Osteoblast (primary cell): ENCODE measurements at regions not wholly inside any gene's neighbourhood (a gene's known extent, or its start where the extent isn't known, plus 50 kb on each side); places are given as distances from the start of the nearest gene placed in this dataset.

Experiments
- DNase-seq: peaks from one replicate; pipeline ENCODE4 v3.0.0; 2011; ENCODE audit warnings: low spot score, mixed read lengths; ENCODE audit not compliant: insufficient read length; ENCODE audit errors: missing footprints
- H2AFZ ChIP-seq: 2 replicates; pipeline ENCODE4 v1.6.0; 2011; ENCODE audit warnings: mild to moderate bottlenecking, low read length
- H3K27ac ChIP-seq: 2 replicates; pipeline ENCODE4 v1.5.1; 2011; ENCODE audit warnings: mild to moderate bottlenecking, low read depth, low read length, moderate library complexity
- H3K27me3 ChIP-seq: 2 replicates; pipeline ENCODE4 v1.6.0; 2012; ENCODE audit warnings: mild to moderate bottlenecking, control low read depth, inconsistent platforms, low read length, moderate library complexity; ENCODE audit not compliant: insufficient read depth
- H3K36me3 ChIP-seq: 2 replicates; pipeline ENCODE4 v1.5.1; 2011; ENCODE audit warnings: mild to moderate bottlenecking, low read length, control low read depth, moderate library complexity; ENCODE audit not compliant: insufficient read depth
- H3K4me1 ChIP-seq: 2 replicates; pipeline ENCODE4 v1.5.1; 2011; ENCODE audit warnings: mild to moderate bottlenecking, low read length, control low read depth, moderate library complexity; ENCODE audit not compliant: insufficient read depth
- H3K4me2 ChIP-seq: 2 replicates; pipeline ENCODE4 v1.6.0; 2011; ENCODE audit warnings: mild to moderate bottlenecking, low read length; ENCODE audit not compliant: insufficient read depth
- H3K4me3 ChIP-seq: fragments of 200-600 bp; sonication (generic); 3 replicates; pipeline ENCODE4 v1.5.1; 2012; ENCODE audit warnings: mild to moderate bottlenecking, low read length, inconsistent platforms; ENCODE audit not compliant: insufficient read depth
- H3K79me2 ChIP-seq: 2 replicates; pipeline ENCODE4 v1.6.0; 2012; ENCODE audit warnings: mild to moderate bottlenecking, low read length, control low read depth, inconsistent platforms; ENCODE audit not compliant: insufficient read depth
- H3K9me3 ChIP-seq: 2 replicates; pipeline ENCODE4 v1.5.1; 2011; ENCODE audit warnings: low read depth, low read length, control low read depth
- H4K20me1 ChIP-seq: 2 replicates; pipeline ENCODE4 v1.6.0; 2012; ENCODE audit warnings: mild to moderate bottlenecking, low read length, control low read depth; ENCODE audit not compliant: insufficient read depth
- TF ChIP-seq, protein P1 (sequence below): IDR thresholded peaks from 2 replicates; pipeline ENCODE4 v1.5.1; 2011; ENCODE audit warnings: mild to moderate bottlenecking, low read depth, low read length, moderate library complexity; ENCODE audit errors: extremely low read depth

DNA sequence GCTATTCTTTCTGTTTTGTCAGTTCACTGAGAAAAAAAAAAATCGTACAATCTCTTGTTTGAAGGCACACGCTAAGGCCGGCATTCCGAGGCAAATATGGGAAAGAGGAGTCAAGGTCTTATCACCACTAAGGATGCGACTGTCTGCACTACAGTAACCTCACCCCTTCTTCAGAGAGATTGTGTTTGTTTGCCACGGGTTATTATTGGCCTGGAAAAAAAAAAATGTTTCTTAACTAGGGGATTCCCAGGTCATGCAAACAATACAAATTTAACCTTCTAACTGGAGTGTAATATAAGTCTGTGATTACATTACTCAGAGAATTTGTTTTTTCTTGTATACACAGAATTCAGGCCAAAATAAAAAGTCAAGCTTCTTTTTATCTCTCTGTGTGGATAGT is 168.3 kb downstream of the TMA16 start:
- no peak overlapping the region for H3K4me2 ChIP-seq

DNA sequence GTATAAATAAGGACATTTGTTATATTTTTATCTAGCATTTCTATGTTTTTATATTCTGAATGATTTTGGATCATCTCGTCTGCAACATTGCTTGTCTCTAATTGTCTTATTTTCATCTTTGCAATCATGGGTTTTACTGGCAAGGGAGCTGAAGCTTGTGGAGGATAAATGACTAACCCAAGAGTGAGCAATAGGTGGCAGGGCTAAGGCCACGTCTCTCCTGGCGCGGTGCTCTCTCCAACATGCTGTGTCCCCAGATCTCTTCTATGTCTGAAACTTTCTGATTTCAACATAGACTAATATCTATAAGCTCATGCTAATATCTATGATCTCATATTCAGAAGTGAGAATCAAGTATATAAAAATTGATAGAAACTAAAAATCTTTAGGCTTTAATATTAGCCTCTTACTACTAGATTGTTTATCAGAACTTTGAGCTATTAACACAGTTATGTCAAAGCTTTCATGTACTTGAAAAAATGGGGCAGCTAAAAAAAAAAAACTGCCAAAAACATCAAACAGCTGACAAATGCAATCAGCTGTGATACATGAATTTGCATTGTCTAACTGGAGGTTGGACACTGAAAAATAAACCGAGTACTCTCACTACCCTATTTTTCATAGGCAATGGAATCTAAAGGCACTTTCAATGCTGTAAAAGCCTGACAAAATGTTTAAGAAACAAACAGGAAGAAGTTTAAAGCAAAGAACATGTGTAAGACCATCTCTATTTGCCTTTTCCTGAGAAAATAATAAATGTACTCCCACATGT is 169.2 kb downstream of the TMA16 start:
- no peaks in the 10 kb centered on the region for H3K9me3 ChIP-seq
- TF ChIP-seq, protein P1, sequence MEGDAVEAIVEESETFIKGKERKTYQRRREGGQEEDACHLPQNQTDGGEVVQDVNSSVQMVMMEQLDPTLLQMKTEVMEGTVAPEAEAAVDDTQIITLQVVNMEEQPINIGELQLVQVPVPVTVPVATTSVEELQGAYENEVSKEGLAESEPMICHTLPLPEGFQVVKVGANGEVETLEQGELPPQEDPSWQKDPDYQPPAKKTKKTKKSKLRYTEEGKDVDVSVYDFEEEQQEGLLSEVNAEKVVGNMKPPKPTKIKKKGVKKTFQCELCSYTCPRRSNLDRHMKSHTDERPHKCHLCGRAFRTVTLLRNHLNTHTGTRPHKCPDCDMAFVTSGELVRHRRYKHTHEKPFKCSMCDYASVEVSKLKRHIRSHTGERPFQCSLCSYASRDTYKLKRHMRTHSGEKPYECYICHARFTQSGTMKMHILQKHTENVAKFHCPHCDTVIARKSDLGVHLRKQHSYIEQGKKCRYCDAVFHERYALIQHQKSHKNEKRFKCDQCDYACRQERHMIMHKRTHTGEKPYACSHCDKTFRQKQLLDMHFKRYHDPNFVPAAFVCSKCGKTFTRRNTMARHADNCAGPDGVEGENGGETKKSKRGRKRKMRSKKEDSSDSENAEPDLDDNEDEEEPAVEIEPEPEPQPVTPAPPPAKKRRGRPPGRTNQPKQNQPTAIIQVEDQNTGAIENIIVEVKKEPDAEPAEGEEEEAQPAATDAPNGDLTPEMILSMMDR: no peak

More for the DNA sequence above, 168.3 kb downstream of the TMA16 start:
- Histone ChIP-seq H4K20me1 (no peaks in the 10 kb centered on the region), H3K9me3 (no peaks in the 10 kb centered on the region), H3K79me2 (no peaks in the 10 kb centered on the region), H3K27ac (no peak overlapping the region), H3K27me3 (no peaks in the 10 kb centered on the region), H3K4me3 (no peak overlapping the region), H3K4me1 (no peaks in the 10 kb centered on the region), H3K36me3 (no peaks in the 10 kb centered on the region), H2AFZ (no peak overlapping the region)
- TF ChIP-seq, protein P1: no peak
- no peak for DNase-seq

DNA sequence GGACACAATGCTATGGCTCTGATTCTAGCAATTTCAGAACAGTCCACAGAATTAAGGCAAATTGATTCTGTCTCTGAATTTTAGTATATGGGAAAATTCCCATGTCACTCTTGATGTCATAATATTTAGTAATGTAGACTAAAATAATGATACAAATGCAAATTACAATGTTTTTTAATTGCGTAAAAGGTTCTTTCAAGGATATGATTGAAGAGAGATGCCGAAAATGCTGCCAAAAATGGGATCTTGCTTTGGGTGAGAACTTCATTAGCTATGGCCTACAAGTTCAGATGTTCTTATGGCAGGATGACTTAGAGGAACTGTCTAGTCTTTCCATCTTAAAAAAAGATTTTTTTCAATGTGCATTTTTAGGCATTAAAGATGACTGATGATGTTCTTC is 170.6 kb downstream of the TMA16 start:
- TF ChIP-seq, protein P1: no peak
- H3K27ac ChIP-seq: no peak overlapping the region

More for the DNA sequence above, 169.2 kb downstream of the TMA16 start:
- Histone ChIP-seq H2AFZ (no peak overlapping the region), H3K4me1 (no peaks in the 10 kb centered on the region), H3K27me3 (no peaks in the 10 kb centered on the region), H3K27ac (no peak overlapping the region), H3K36me3 (no peaks in the 10 kb centered on the region), H3K79me2 (no peaks in the 10 kb centered on the region), H3K4me2 (no peak overlapping the region), H3K4me3 (no peak overlapping the region), H4K20me1 (no peaks in the 10 kb centered on the region)
- DNase-seq: no peak

DNA sequence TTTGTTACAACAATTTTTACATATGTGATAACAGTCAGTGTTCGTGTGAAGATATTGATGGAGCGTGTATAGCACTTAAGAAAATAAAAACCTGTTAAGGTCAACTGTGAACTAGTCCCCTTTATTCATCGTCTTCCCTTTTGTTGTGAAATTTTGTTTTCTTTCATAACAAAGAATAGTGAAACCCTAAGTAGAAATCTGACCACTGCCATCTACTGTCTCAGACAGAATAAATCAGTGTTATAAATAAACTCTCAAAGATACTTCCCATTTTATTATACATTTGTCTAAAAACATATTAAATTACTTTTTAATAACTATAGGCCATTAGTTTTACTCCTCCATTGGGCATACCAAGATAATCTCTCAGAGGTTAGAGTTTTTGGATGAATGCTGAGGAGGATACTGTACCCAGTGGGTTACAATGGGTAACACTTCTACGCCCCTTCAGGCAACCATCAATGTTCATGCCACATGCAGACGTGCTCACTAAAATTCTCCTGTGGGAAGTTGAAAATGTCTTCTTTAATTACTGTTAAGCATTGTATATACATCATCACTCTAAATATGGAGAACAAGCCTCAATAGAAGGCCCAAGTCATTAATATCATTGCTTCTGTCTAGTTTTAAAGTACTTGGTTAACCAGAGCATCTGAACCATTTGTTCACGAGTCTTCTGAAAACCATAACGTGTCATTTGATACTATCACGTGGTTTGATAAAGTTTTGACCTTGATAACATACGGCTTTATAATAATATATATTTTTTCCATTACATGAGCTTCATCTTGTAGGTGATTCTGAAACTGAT is 171.2 kb downstream of the TMA16 start:
- H3K4me1 ChIP-seq: no peaks in the 10 kb centered on the region
- no peak for DNase-seq
- no peaks in the 10 kb centered on the region for H3K79me2 ChIP-seq
- no peak overlapping the region for H2AFZ ChIP-seq
- TF ChIP-seq, protein P1: no peak
- no peak overlapping the region for H3K27ac ChIP-seq
- no peaks in the 10 kb centered on the region for H3K36me3 ChIP-seq
- H4K20me1 ChIP-seq: no peaks in the 10 kb centered on the region
- no peaks in the 10 kb centered on the region for H3K9me3 ChIP-seq
- H3K4me3 ChIP-seq: no peak overlapping the region
- H3K4me2 ChIP-seq: no peak overlapping the region
- H3K27me3 ChIP-seq: no peaks in the 10 kb centered on the region

More for the DNA sequence above, 170.6 kb downstream of the TMA16 start:
- H2AFZ ChIP-seq: no peak overlapping the region
- H3K36me3 ChIP-seq: no peaks in the 10 kb centered on the region
- H3K79me2 ChIP-seq: no peaks in the 10 kb centered on the region
- no peak overlapping the region for H3K4me2 ChIP-seq
- no peak for DNase-seq
- no peaks in the 10 kb centered on the region for H4K20me1 ChIP-seq
- no peaks in the 10 kb centered on the region for H3K9me3 ChIP-seq
- H3K27me3 ChIP-seq: no peaks in the 10 kb centered on the region
- no peaks in the 10 kb centered on the region for H3K4me1 ChIP-seq
- no peak overlapping the region for H3K4me3 ChIP-seq
